ENCODE measurements at regions not wholly inside any gene's neighbourhood (a gene's known extent, or its start where the extent isn't known, plus 50 kb on each side); places are given as distances from the start of the nearest gene placed in this dataset.

GRCh38 chr4:18981234-18981615, 959.7 kb upstream of the LCORL start:
- H3K9ac ChIP-seq (ENCODE audit: low read depth in 1 of 2, low read length in 2 of 2) = no peak overlapping the region
- H3K9me3 ChIP-seq (ENCODE audit: control insufficient read depth in 2 of 2, low read length in 2 of 2) = no peaks in the 10 kb centered on the region
- H3K27ac ChIP-seq (ENCODE audit: low read depth in 2 of 2, low read length in 2 of 2) = no peak overlapping the region
- H3K4me3 ChIP-seq (ENCODE audit: low read length in 2 of 2) = no peak overlapping the region
- H3K27me3 ChIP-seq (ENCODE audit: control insufficient read depth in 2 of 2, insufficient read depth in 2 of 2, low read length in 2 of 2) = no peaks in the 10 kb centered on the region
- H3K36me3 ChIP-seq (ENCODE audit: control insufficient read depth in 2 of 2, insufficient read depth in 2 of 2, low read length in 2 of 2) = no peaks in the 10 kb centered on the region
- H3K4me1 ChIP-seq (ENCODE audit: control insufficient read depth in 2 of 2, insufficient read depth in 2 of 2, low read length in 2 of 2) = no peaks in the 10 kb centered on the region

- Histone ChIP-seq H3K36me3 (ENCODE audit: control insufficient read depth in 2 of 2, insufficient read depth in 2 of 2, low read length in 2 of 2) (no peaks in the 10 kb centered on the region), H3K4me1 (ENCODE audit: control insufficient read depth in 2 of 2, insufficient read depth in 2 of 2, low read length in 2 of 2) (no peaks in the 10 kb centered on the region), H3K4me3 (ENCODE audit: low read length in 2 of 2) (no peak overlapping the region), H3K9me3 (ENCODE audit: control insufficient read depth in 2 of 2, low read length in 2 of 2) (no peaks in the 10 kb centered on the region), H3K9ac (ENCODE audit: low read depth in 1 of 2, low read length in 2 of 2) (no peak overlapping the region), H3K27ac (ENCODE audit: low read depth in 2 of 2, low read length in 2 of 2) (no peak overlapping the region), H3K27me3 (ENCODE audit: control insufficient read depth in 2 of 2, insufficient read depth in 2 of 2, low read length in 2 of 2) (no peaks in the 10 kb centered on the region)
Observed at GRCh38 chr4:18980516-18981233, 959.1 kb upstream of the LCORL start.

DNA sequence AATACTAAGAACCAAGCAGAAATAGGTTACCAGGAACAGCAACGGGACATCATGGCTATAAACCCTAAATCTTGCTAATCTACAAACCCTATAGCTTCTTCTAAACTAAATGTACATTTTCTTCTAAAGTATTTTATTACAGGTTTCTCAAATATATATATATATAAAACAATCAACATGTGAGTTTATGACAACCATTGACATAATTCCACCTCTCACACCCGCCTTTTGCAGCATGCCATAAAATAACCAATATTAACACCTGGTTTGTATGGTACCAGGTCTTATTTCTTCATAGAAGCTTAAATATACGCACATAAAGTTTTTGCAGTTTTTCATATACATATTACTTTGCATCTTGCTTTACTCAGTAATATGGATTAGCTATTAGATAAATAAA, 955.3 kb upstream of the LCORL start:
- Histone ChIP-seq H3K4me1 (ENCODE audit: control insufficient read depth in 2 of 2, insufficient read depth in 2 of 2, low read length in 2 of 2) (no peaks in the 10 kb centered on the region), H3K27me3 (ENCODE audit: control insufficient read depth in 2 of 2, insufficient read depth in 2 of 2, low read length in 2 of 2) (no peaks in the 10 kb centered on the region), H3K36me3 (ENCODE audit: control insufficient read depth in 2 of 2, insufficient read depth in 2 of 2, low read length in 2 of 2) (no peaks in the 10 kb centered on the region), H3K9me3 (ENCODE audit: control insufficient read depth in 2 of 2, low read length in 2 of 2) (no peaks in the 10 kb centered on the region), H3K9ac (ENCODE audit: low read depth in 1 of 2, low read length in 2 of 2) (no peak overlapping the region), H3K4me3 (ENCODE audit: low read length in 2 of 2) (no peak overlapping the region), H3K27ac (ENCODE audit: low read depth in 2 of 2, low read length in 2 of 2) (no peak overlapping the region)

GRCh38 chr4:18975916-18976808, 954.6 kb upstream of the LCORL start:
- Histone ChIP-seq H3K36me3 (ENCODE audit: control insufficient read depth in 2 of 2, insufficient read depth in 2 of 2, low read length in 2 of 2) (no peaks in the 10 kb centered on the region), H3K4me1 (ENCODE audit: control insufficient read depth in 2 of 2, insufficient read depth in 2 of 2, low read length in 2 of 2) (no peaks in the 10 kb centered on the region), H3K27me3 (ENCODE audit: control insufficient read depth in 2 of 2, insufficient read depth in 2 of 2, low read length in 2 of 2) (no peaks in the 10 kb centered on the region), H3K9ac (ENCODE audit: low read depth in 1 of 2, low read length in 2 of 2) (no peak overlapping the region), H3K4me3 (ENCODE audit: low read length in 2 of 2) (no peak overlapping the region), H3K27ac (ENCODE audit: low read depth in 2 of 2, low read length in 2 of 2) (no peak overlapping the region), H3K9me3 (ENCODE audit: control insufficient read depth in 2 of 2, low read length in 2 of 2) (no peaks in the 10 kb centered on the region)

GRCh38 chr4:18973296-18973695, 951.7 kb upstream of the LCORL start:
- Histone ChIP-seq H3K9me3 (ENCODE audit: control insufficient read depth in 2 of 2, low read length in 2 of 2) (no peaks in the 10 kb centered on the region), H3K36me3 (ENCODE audit: control insufficient read depth in 2 of 2, insufficient read depth in 2 of 2, low read length in 2 of 2) (no peaks in the 10 kb centered on the region), H3K27me3 (ENCODE audit: control insufficient read depth in 2 of 2, insufficient read depth in 2 of 2, low read length in 2 of 2) (no peaks in the 10 kb centered on the region), H3K9ac (ENCODE audit: low read depth in 1 of 2, low read length in 2 of 2) (no peak overlapping the region), H3K4me3 (ENCODE audit: low read length in 2 of 2) (no peak overlapping the region), H3K27ac (ENCODE audit: low read depth in 2 of 2, low read length in 2 of 2) (no peak overlapping the region), H3K4me1 (ENCODE audit: control insufficient read depth in 2 of 2, insufficient read depth in 2 of 2, low read length in 2 of 2) (no peaks in the 10 kb centered on the region)

GRCh38 chr4:18961879-18962278, 940.3 kb upstream of the LCORL start:
- Histone ChIP-seq H3K4me1 (ENCODE audit: control insufficient read depth in 2 of 2, insufficient read depth in 2 of 2, low read length in 2 of 2) (no peaks in the 10 kb centered on the region), H3K36me3 (ENCODE audit: control insufficient read depth in 2 of 2, insufficient read depth in 2 of 2, low read length in 2 of 2) (no peaks in the 10 kb centered on the region), H3K9ac (ENCODE audit: low read depth in 1 of 2, low read length in 2 of 2) (no peak overlapping the region), H3K9me3 (ENCODE audit: control insufficient read depth in 2 of 2, low read length in 2 of 2) (no peaks in the 10 kb centered on the region), H3K4me3 (ENCODE audit: low read length in 2 of 2) (no peak overlapping the region), H3K27me3 (ENCODE audit: control insufficient read depth in 2 of 2, insufficient read depth in 2 of 2, low read length in 2 of 2) (no peaks in the 10 kb centered on the region), H3K27ac (ENCODE audit: low read depth in 2 of 2, low read length in 2 of 2) (no peak overlapping the region)

DNA sequence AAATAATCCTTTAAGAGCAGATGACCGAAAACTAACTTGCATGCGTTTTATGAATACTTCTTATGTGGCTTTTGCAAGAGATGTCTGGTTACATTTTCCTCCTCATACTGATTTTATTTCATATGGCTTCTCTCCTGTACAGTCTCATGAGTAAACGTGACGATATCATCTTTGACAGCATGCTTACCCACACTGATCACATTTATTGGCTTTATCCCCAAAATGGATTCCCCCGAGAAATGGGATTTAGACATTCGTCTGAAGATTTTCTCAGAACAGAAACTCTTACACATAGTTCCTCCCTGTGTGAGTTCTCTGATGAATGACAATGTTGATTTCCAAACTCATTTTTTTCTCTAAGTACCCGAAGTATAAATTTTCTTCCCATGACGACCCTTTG, 939.7 kb upstream of the LCORL start:
- Histone ChIP-seq H3K4me1 (ENCODE audit: control insufficient read depth in 2 of 2, insufficient read depth in 2 of 2, low read length in 2 of 2) (no peaks in the 10 kb centered on the region), H3K9ac (ENCODE audit: low read depth in 1 of 2, low read length in 2 of 2) (no peak overlapping the region), H3K27me3 (ENCODE audit: control insufficient read depth in 2 of 2, insufficient read depth in 2 of 2, low read length in 2 of 2) (no peaks in the 10 kb centered on the region), H3K9me3 (ENCODE audit: control insufficient read depth in 2 of 2, low read length in 2 of 2) (no peaks in the 10 kb centered on the region), H3K27ac (ENCODE audit: low read depth in 2 of 2, low read length in 2 of 2) (no peak overlapping the region), H3K36me3 (ENCODE audit: control insufficient read depth in 2 of 2, insufficient read depth in 2 of 2, low read length in 2 of 2) (no peaks in the 10 kb centered on the region), H3K4me3 (ENCODE audit: low read length in 2 of 2) (no peak overlapping the region)

DNA sequence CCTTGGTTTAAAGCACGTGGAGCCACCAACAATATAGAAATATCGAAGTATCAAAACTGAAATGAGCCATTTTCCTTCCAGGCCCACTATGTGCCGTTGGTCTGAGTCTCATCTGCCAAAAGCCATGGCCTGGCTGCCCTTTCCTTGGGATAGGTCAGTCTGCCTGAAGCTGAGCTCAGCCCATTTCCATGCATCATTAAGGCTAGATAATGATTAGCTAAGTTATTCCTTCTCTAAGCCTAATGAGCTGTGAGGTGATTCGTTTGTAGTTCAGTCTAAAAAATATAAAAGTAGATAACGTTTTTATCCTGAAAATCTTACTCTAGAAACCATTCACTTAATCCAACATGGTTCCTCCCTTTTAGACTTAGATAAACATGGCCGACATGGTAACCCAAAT, 936.2 kb upstream of the LCORL start:
- Histone ChIP-seq H3K9ac (ENCODE audit: low read depth in 1 of 2, low read length in 2 of 2) (no peak overlapping the region), H3K4me3 (ENCODE audit: low read length in 2 of 2) (no peak overlapping the region), H3K27ac (ENCODE audit: low read depth in 2 of 2, low read length in 2 of 2) (no peak overlapping the region), H3K27me3 (ENCODE audit: control insufficient read depth in 2 of 2, insufficient read depth in 2 of 2, low read length in 2 of 2) (no peaks in the 10 kb centered on the region), H3K36me3 (ENCODE audit: control insufficient read depth in 2 of 2, insufficient read depth in 2 of 2, low read length in 2 of 2) (no peaks in the 10 kb centered on the region), H3K4me1 (ENCODE audit: control insufficient read depth in 2 of 2, insufficient read depth in 2 of 2, low read length in 2 of 2) (no peaks in the 10 kb centered on the region), H3K9me3 (ENCODE audit: control insufficient read depth in 2 of 2, low read length in 2 of 2) (no peaks in the 10 kb centered on the region)

DNA sequence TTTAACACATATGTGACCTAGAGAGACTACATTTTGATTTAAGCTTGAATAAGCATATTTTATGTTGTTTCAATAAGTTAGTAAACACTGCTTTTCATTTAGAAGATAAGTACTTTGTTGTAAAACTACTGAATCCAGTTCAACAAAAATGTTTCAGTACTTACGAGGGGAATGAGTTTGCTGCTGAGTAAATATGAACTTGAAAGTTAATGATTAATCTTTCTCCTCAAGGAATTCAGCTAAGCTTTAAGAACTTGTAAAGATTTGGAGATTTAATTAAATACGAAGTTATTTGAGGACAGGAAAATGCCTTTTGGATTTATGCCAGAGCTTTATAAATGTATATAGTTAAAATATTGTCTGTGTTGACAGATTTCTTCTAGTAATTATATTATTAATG, 933.0 kb upstream of the LCORL start:
- H3K4me3 ChIP-seq (ENCODE audit: low read length in 2 of 2) = no peak overlapping the region
- no peak overlapping the region for H3K27ac ChIP-seq (ENCODE audit: low read depth in 2 of 2, low read length in 2 of 2)
- H3K27me3 ChIP-seq (ENCODE audit: control insufficient read depth in 2 of 2, insufficient read depth in 2 of 2, low read length in 2 of 2) = no peaks in the 10 kb centered on the region
- H3K36me3 ChIP-seq (ENCODE audit: control insufficient read depth in 2 of 2, insufficient read depth in 2 of 2, low read length in 2 of 2) = no peaks in the 10 kb centered on the region
- H3K9me3 ChIP-seq (ENCODE audit: control insufficient read depth in 2 of 2, low read length in 2 of 2) = no peaks in the 10 kb centered on the region
- H3K4me1 ChIP-seq (ENCODE audit: control insufficient read depth in 2 of 2, insufficient read depth in 2 of 2, low read length in 2 of 2) = no peaks in the 10 kb centered on the region
- H3K9ac ChIP-seq (ENCODE audit: low read depth in 1 of 2, low read length in 2 of 2) = no peak overlapping the region

- Histone ChIP-seq H3K27me3 (ENCODE audit: control insufficient read depth in 2 of 2, insufficient read depth in 2 of 2, low read length in 2 of 2) (no peaks in the 10 kb centered on the region), H3K4me3 (ENCODE audit: low read length in 2 of 2) (no peak overlapping the region), H3K36me3 (ENCODE audit: control insufficient read depth in 2 of 2, insufficient read depth in 2 of 2, low read length in 2 of 2) (no peaks in the 10 kb centered on the region), H3K27ac (ENCODE audit: low read depth in 2 of 2, low read length in 2 of 2) (no peak overlapping the region), H3K9ac (ENCODE audit: low read depth in 1 of 2, low read length in 2 of 2) (no peak overlapping the region), H3K9me3 (ENCODE audit: control insufficient read depth in 2 of 2, low read length in 2 of 2) (no peaks in the 10 kb centered on the region), H3K4me1 (ENCODE audit: control insufficient read depth in 2 of 2, insufficient read depth in 2 of 2, low read length in 2 of 2) (no peaks in the 10 kb centered on the region)
Observed at GRCh38 chr4:18953613-18954012, 932.1 kb upstream of the LCORL start.

All from mucosa of rectum (tissue), 2 donors.